Heart left ventricle (tissue), 16 donors: ENCODE measurements at regions not wholly inside any gene's neighbourhood (a gene's known extent, or its start where the extent isn't known, plus 50 kb on each side); places are given as distances from the start of the nearest gene placed in this dataset.

Experiments
- ATAC-seq, 4 donors: fragments of 200-7000 bp; cut with Tn5 transposase; one replicate each; pipeline ENCODE4 v1.9.1; 2020 to 2022; ENCODE audit warnings: moderate library complexity in 4 of 4, mild to moderate bottlenecking in 3 of 4, moderate number of reproducible peaks in 1 of 4
- DNase-seq, 5 donors: peaks; one replicate each; pipeline ENCODE4 v3.0.0-alpha.2; 2020
- H3K27ac ChIP-seq, 12 donors: fragments of 200-600 bp; sonication (generic) in 4 of 12; one replicate each; pipeline versions ENCODE4 v1.5.0 to v1.8.0; 2016 to 2022; ENCODE audit warnings: mild to moderate bottlenecking in 2 of 12
- H3K27me3 ChIP-seq, 9 donors: fragments of 200-600 bp; sonication (generic) in 2 of 9; one replicate each; pipeline versions ENCODE4 v1.5.1 to v1.8.0; 2016 to 2022; ENCODE audit warnings: mild to moderate bottlenecking in 3 of 9
- H3K36me3 ChIP-seq, 9 donors: fragments of 200-600 bp; sonication (generic) in 2 of 9; one replicate each; pipeline versions ENCODE4 v1.5.0 to v1.8.0; 2018 to 2022; ENCODE audit warnings: mild to moderate bottlenecking in 2 of 9
- H3K4me1 ChIP-seq, 12 donors: fragments of 200-600 bp; sonication (generic) in 4 of 12; one replicate each; pipeline versions ENCODE4 v1.5.0 to v1.8.0; 2016 to 2022; ENCODE audit warnings: mild to moderate bottlenecking in 3 of 12
- H3K4me3 ChIP-seq, 12 donors: fragments of 200-600 bp; sonication (generic) in 4 of 12; one replicate each; pipeline versions ENCODE4 v1.5.0 to v1.8.0; 2017 to 2022; ENCODE audit warnings: mild to moderate bottlenecking in 9 of 12, moderate library complexity in 4 of 12
- H3K9me3 ChIP-seq, 12 donors: fragments of 200-600 bp; sonication (generic) in 4 of 12; one replicate each; pipeline versions ENCODE4 v1.5.0 to v1.8.0; 2016 to 2022; ENCODE audit warnings: mild to moderate bottlenecking in 1 of 12
- POLR2A ChIP-seq, 2 donors: fragments of 450-650 bp; IDR thresholded peaks; one replicate each; pipeline ENCODE4 v1.6.1; 2017; ENCODE audit warnings: antibody characterized with exemption in 2 of 2, mild to moderate bottlenecking in 2 of 2, moderate library complexity in 2 of 2
- WGBS, 4 donors: extraction: QIAGEN DNeasy Blood & Tissue Kit in 2 of 4; methylation state at CpG; one replicate each; pipeline versions ENCODE4 v1.1.5 to v1.1.7; 2013 to 2018; 5-methylcytosine and 5-hydroxymethylcytosine counted together
- intact Hi-C, 10 donors: fragments of 100-400 bp; cut with DNase I; formaldehyde crosslinking; loops; one replicate each; pipeline versions ENCODE4 v1.11.1 to v1.14.2; 2022
- TF ChIP-seq, protein P1 (sequence below), 12 donors: fragments of 200-600 bp; sonication (generic) in 4 of 12; IDR thresholded peaks; one replicate each; pipeline versions ENCODE4 v1.5.0 to v1.8.0; 2018 to 2022; ENCODE audit warnings: antibody characterized with exemption in 12 of 12, mild to moderate bottlenecking in 5 of 12
- donor health status: ischemic (EF 13 %, LVEDD 7.1; RV severe dilation, severe dysfunction).
- donor health status: healthy with polysubstance abuse.
- donor health status: DM: no; HTN: yes; CAD: no.
- donor health status: DM: no; HTN: no; CAD: no.
- donor health status: ischemic (EF 25% LVEDD 6.9; RV normal size, moderate dysfunction).
- donor health status: ischemic (EF 25% LVEDD 5.7; RV mildly dilated, moderate dysfunction).
- donor health status: healthy.
- donor health status: DM: yes; HTN: yes; CAD: no.
- donor health status: ischemic (EF 35%, LVEDD 5.7; RV mildly dilated, moderate dysfunction).
- donor health status: nonischemic (EF 11% LVEDD 7.7; RV severe dilation, severe dysfunction).
- donor health status: DM: yes; HTN: yes; CAD: no.
- donor health status: PGD.
- donor health status: ischemic (EF 29% LVEDD 5.4; RV normal size, mild dysfunction).
- donor health status: nonischemic (EF 23%, LVEDD 6.1; RV moderate dilation, normal function).

DNA sequence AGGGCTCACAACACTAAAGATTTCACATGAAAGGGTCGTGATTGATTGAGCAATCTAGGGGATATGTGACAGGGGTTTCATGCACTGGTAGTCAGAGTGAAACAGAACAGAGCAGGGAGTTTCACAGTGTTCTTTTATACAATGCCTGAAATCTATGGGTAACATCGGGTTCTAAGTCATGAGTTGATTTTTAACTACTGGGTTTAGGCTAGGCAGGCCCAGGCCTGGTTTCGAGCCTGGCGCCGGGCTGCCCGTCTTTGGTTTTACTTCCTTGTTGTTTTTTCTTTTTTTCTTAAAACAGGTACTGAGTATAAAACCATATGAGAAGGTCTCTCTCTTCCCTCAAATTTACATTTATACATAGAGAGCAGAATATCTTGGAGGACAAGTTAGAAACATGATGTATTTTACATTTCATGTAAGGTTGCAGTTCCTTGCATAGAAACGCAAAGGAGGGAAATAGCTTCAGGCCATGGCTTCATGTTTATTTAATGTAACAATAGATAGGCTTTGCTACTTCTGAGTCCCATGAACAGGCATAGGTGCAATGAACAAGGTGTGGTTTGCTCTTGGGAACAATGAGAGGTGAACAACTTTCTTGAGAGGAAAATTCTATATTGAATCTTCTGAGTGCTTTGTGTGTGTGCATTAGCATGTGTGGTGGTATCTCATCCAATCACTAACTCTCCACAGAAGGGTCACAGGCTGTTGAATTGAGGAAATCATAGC lies 128.9 kb upstream of the RXFP2 start:
- DNase-seq (no peak), ATAC-seq (no peak)
- intact Hi-C loops: no loop called here
- Histone ChIP-seq H3K36me3 (no peaks in the 10 kb centered on the region), H3K27me3 (no peaks in the 10 kb centered on the region), H3K4me3 (no peak overlapping the region), H3K27ac (no peak overlapping the region), H3K9me3 (peaks cover 0 to 13% (median 2%) of the 10 kb centered on the region in 12 donors), H3K4me1 (no peaks in the 10 kb centered on the region)
- WGBS, 4 donors: 92 to 96% (median 94%) methylated on average over 7 of the region's 7 CpGs
- TF ChIP-seq POLR2A (IDR thresholded peaks at IDR 0.05): no peak
- TF ChIP-seq, protein P1, sequence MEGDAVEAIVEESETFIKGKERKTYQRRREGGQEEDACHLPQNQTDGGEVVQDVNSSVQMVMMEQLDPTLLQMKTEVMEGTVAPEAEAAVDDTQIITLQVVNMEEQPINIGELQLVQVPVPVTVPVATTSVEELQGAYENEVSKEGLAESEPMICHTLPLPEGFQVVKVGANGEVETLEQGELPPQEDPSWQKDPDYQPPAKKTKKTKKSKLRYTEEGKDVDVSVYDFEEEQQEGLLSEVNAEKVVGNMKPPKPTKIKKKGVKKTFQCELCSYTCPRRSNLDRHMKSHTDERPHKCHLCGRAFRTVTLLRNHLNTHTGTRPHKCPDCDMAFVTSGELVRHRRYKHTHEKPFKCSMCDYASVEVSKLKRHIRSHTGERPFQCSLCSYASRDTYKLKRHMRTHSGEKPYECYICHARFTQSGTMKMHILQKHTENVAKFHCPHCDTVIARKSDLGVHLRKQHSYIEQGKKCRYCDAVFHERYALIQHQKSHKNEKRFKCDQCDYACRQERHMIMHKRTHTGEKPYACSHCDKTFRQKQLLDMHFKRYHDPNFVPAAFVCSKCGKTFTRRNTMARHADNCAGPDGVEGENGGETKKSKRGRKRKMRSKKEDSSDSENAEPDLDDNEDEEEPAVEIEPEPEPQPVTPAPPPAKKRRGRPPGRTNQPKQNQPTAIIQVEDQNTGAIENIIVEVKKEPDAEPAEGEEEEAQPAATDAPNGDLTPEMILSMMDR (IDR thresholded peaks at IDR 0.05): no peak

- H3K9me3 ChIP-seq: peaks cover 0 to 13% (median 2%) of the 10 kb centered on the region in 12 donors
- 52 to 68% (median 67%) methylated on average over 3 of the region's 3 CpGs for WGBS, 4 donors
These were observed 128.1 kb upstream of the RXFP2 start for GRCh38 chr13:31611214-31611613.

GRCh38 chr13:31614073-31614472 lies 125.3 kb upstream of the RXFP2 start:
- no peaks in the 10 kb centered on the region for H3K36me3 ChIP-seq
- H3K9me3 ChIP-seq: peaks cover 0 to 13% (median 2%) of the 10 kb centered on the region in 12 donors
- no peaks in the 10 kb centered on the region for H3K4me1 ChIP-seq
- no peak overlapping the region for H3K4me3 ChIP-seq
- TF ChIP-seq, protein P1 (IDR thresholded peaks at IDR 0.05): no peak
- no peak for TF ChIP-seq POLR2A (IDR thresholded peaks at IDR 0.05)
- no peak overlapping the region for H3K27ac ChIP-seq
- no peaks in the 10 kb centered on the region for H3K27me3 ChIP-seq
- WGBS, 4 donors: 92 to 100% (median 97%) methylated on average over 3 of the region's 3 CpGs
- ATAC-seq (no peak), DNase-seq (no peak)
- intact Hi-C loops: no loop called here

More at GRCh38 chr13:31611214-31611613, 128.1 kb upstream of the RXFP2 start:
- intact Hi-C loops: no loop called here
- Histone ChIP-seq H3K36me3 (no peaks in the 10 kb centered on the region), H3K27ac (no peak overlapping the region), H3K4me1 (no peaks in the 10 kb centered on the region), H3K27me3 (no peaks in the 10 kb centered on the region), H3K4me3 (no peak overlapping the region)
- no peak for TF ChIP-seq POLR2A (IDR thresholded peaks at IDR 0.05)
- TF ChIP-seq, protein P1 (IDR thresholded peaks at IDR 0.05): no peak
- no peak for ATAC-seq
- DNase-seq: no peak

- TF ChIP-seq POLR2A (IDR thresholded peaks at IDR 0.05): no peak
- TF ChIP-seq, protein P1 (IDR thresholded peaks at IDR 0.05): no peak
- Histone ChIP-seq H3K9me3 (peaks cover 0 to 13% (median 2%) of the 10 kb centered on the region in 12 donors), H3K36me3 (no peaks in the 10 kb centered on the region), H3K4me1 (no peaks in the 10 kb centered on the region), H3K27ac (no peak overlapping the region), H3K27me3 (no peaks in the 10 kb centered on the region), H3K4me3 (no peak overlapping the region)
- intact Hi-C loops: no loop called here
- 87 to 93% (median 90%) methylated on average over 1 of the region's 1 CpG for WGBS, 4 donors
- ATAC-seq (no peak), DNase-seq (no peak)
These were observed 124.6 kb upstream of the RXFP2 start for GRCh38 chr13:31614704-31615103.
